22Rv1 (cell line): ENCODE measurements at regions not wholly inside any gene's neighbourhood (a gene's known extent, or its start where the extent isn't known, plus 50 kb on each side); places are given as distances from the start of the nearest gene placed in this dataset.

Source experiments
- ZFX ChIP-seq: fragments of 450-650 bp; IDR thresholded peaks from 2 replicates; pipeline ENCODE4 v1.6.1; 2017; ENCODE audit warnings: antibody characterized with exemption, borderline replicate concordance
- TF ChIP-seq, protein P1 (sequence below): fragments of 450-650 bp; IDR thresholded peaks from 2 replicates; pipeline ENCODE4 v1.5.1; 2017; ENCODE audit warnings: mild to moderate bottlenecking

DNA sequence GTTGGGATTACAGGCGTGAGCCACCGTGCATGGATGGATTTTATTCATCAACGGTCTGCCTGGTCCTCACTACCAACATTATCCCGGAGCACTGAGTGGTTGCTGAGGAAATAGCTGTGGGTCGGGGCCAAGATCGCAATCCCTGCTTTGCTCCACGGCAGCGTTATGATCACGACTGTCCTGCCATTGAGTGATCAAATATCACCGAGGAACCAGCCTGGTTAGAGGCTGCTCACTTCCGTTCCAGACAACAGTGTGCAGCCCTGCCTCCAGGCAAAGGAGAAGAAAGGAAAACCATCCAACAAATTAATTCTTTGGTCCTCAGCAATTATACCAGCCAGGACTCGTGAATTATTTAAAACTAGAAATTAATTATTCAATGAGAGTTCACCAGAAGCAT, 70.6 kb upstream of the TBL1X start:
- TF ChIP-seq, protein P1, sequence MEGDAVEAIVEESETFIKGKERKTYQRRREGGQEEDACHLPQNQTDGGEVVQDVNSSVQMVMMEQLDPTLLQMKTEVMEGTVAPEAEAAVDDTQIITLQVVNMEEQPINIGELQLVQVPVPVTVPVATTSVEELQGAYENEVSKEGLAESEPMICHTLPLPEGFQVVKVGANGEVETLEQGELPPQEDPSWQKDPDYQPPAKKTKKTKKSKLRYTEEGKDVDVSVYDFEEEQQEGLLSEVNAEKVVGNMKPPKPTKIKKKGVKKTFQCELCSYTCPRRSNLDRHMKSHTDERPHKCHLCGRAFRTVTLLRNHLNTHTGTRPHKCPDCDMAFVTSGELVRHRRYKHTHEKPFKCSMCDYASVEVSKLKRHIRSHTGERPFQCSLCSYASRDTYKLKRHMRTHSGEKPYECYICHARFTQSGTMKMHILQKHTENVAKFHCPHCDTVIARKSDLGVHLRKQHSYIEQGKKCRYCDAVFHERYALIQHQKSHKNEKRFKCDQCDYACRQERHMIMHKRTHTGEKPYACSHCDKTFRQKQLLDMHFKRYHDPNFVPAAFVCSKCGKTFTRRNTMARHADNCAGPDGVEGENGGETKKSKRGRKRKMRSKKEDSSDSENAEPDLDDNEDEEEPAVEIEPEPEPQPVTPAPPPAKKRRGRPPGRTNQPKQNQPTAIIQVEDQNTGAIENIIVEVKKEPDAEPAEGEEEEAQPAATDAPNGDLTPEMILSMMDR: no peak
- TF ChIP-seq ZFX: no peak
